ENCODE measurements at regions not wholly inside any gene's neighbourhood (a gene's known extent, or its start where the extent isn't known, plus 50 kb on each side); places are given as distances from the start of the nearest gene placed in this dataset.

GRCh38 chr2:125085904-125086303, 1060.8 kb downstream of the CNTNAP5 start:
- Mint-ChIP-seq H3K27me3 (no peaks in the 10 kb centered on the region), H3K9me3 (peaks cover 12% of the 10 kb centered on the region), H3K27ac (no peak overlapping the region), H3K4me3 (no peak overlapping the region), H3K36me3 (ENCODE audit: low read depth) (no peaks in the 10 kb centered on the region), H3K4me1 (ENCODE audit: low read depth) (no peaks in the 10 kb centered on the region)
- intact Hi-C loops (cut with micrococcal nuclease), result no loop called here
- ATAC-seq (no peak), DNase-seq (no peak)
- TF ChIP-seq, protein P1, sequence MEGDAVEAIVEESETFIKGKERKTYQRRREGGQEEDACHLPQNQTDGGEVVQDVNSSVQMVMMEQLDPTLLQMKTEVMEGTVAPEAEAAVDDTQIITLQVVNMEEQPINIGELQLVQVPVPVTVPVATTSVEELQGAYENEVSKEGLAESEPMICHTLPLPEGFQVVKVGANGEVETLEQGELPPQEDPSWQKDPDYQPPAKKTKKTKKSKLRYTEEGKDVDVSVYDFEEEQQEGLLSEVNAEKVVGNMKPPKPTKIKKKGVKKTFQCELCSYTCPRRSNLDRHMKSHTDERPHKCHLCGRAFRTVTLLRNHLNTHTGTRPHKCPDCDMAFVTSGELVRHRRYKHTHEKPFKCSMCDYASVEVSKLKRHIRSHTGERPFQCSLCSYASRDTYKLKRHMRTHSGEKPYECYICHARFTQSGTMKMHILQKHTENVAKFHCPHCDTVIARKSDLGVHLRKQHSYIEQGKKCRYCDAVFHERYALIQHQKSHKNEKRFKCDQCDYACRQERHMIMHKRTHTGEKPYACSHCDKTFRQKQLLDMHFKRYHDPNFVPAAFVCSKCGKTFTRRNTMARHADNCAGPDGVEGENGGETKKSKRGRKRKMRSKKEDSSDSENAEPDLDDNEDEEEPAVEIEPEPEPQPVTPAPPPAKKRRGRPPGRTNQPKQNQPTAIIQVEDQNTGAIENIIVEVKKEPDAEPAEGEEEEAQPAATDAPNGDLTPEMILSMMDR (IDR thresholded peaks at IDR 0.05), result no peak
- CTCF ChIA-PET, result no interaction called here
- POLR2A ChIA-PET, result no interaction called here

GRCh38 chr2:125086313-125087184, 1061.5 kb downstream of the CNTNAP5 start:
- H3K27me3 Mint-ChIP-seq, result no peaks in the 10 kb centered on the region
- TF ChIP-seq, protein P1 (IDR thresholded peaks at IDR 0.05), result no peak
- CTCF ChIA-PET, result no interaction called here
- H3K4me3 Mint-ChIP-seq, result no peak overlapping the region
- intact Hi-C loops (cut with micrococcal nuclease), result no loop called here
- H3K9me3 Mint-ChIP-seq, result peaks cover 16% of the 10 kb centered on the region
- no peak for ATAC-seq
- POLR2A ChIA-PET, result no interaction called here
- H3K4me1 Mint-ChIP-seq (ENCODE audit: low read depth), result no peaks in the 10 kb centered on the region
- H3K27ac Mint-ChIP-seq, result no peak overlapping the region
- no peak for DNase-seq
- no peaks in the 10 kb centered on the region for H3K36me3 Mint-ChIP-seq (ENCODE audit: low read depth)

- intact Hi-C loops (cut with micrococcal nuclease), result no loop called here
- CTCF ChIA-PET, result no interaction called here
- Mint-ChIP-seq H3K9me3 (peaks cover 14% of the 10 kb centered on the region), H3K27me3 (no peaks in the 10 kb centered on the region), H3K4me1 (ENCODE audit: low read depth) (no peaks in the 10 kb centered on the region), H3K27ac (no peak overlapping the region), H3K4me3 (no peak overlapping the region), H3K36me3 (ENCODE audit: low read depth) (no peaks in the 10 kb centered on the region)
- POLR2A ChIA-PET, result no interaction called here
- ATAC-seq (no peak), DNase-seq (no peak)
- TF ChIP-seq, protein P1 (IDR thresholded peaks at IDR 0.05), result no peak
These were observed 1067.4 kb downstream of the CNTNAP5 start for GRCh38 chr2:125092276-125093009.

DNA sequence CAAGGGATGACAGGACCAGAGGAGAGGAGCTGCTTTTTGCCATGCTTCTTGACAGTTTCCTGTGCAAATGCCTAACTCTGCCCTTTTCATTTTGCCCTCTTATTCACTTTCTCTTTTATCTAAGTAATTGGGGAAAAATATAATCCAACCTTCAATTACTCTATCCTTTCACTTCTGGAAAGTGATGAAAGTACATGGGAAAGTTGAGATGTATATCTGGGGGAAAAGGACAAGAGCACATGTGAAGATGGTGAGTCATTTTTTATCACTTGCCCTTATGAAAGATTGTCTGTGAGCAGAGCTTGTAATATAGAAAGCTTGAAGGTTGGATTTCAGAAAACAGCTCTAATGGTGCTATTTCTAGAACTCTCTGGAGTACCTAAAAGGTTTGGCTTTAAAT, 1070.7 kb downstream of the CNTNAP5 start:
- intact Hi-C loops (cut with micrococcal nuclease), result no loop called here
- Mint-ChIP-seq H3K4me1 (ENCODE audit: low read depth) (no peaks in the 10 kb centered on the region), H3K27ac (no peak overlapping the region), H3K9me3 (peaks cover 10% of the 10 kb centered on the region), H3K36me3 (ENCODE audit: low read depth) (no peaks in the 10 kb centered on the region), H3K4me3 (no peak overlapping the region), H3K27me3 (no peaks in the 10 kb centered on the region)
- ChIA-PET CTCF (no interaction called here), POLR2A (no interaction called here)
- ATAC-seq (no peak), DNase-seq (no peak)
- TF ChIP-seq, protein P1 (IDR thresholded peaks at IDR 0.05), result no peak

GRCh38 chr2:125106710-125107109, 1081.6 kb downstream of the CNTNAP5 start:
- CTCF ChIA-PET, result no interaction called here
- no peaks in the 10 kb centered on the region for H3K36me3 Mint-ChIP-seq (ENCODE audit: low read depth)
- H3K27me3 Mint-ChIP-seq, result no peaks in the 10 kb centered on the region
- no peak overlapping the region for H3K27ac Mint-ChIP-seq
- H3K9me3 Mint-ChIP-seq, result peaks cover 12% of the 10 kb centered on the region
- POLR2A ChIA-PET, result no interaction called here
- no peak for DNase-seq
- ATAC-seq, result no peak
- H3K4me3 Mint-ChIP-seq, result no peak overlapping the region
- H3K4me1 Mint-ChIP-seq (ENCODE audit: low read depth), result no peaks in the 10 kb centered on the region
- TF ChIP-seq, protein P1 (IDR thresholded peaks at IDR 0.05), result no peak
- intact Hi-C loops (cut with micrococcal nuclease), result no loop called here

Measured in activated CD8-positive, alpha-beta T cell treated with anti-CD3 and anti-CD28 coated beads for 36 hours (primary cell).